ENCODE measurements at regions not wholly inside any gene's neighbourhood (a gene's known extent, or its start where the extent isn't known, plus 50 kb on each side); places are given as distances from the start of the nearest gene placed in this dataset.

DNA sequence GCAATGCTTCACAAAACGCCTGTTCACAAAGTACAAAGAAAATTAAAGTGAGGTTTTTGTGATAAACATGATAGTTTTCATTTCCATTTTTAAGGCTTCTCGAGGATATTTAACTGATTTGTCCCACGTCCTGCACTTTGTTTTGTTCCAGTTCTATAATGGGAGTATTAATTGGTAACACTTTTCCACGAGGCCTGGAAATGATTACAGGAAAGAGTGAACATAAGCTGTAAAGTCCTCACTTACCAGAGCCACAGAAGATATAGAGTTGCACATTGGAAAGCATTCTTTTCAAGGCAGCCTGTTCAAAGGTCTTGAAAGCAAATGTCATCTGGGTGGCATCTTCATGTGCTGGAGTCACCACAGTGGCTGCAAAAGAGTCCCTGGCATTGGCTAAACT, 1236.6 kb downstream of the BCL11B start:
- TF ChIP-seq POLR2A (IDR thresholded peaks at IDR 0.05) = no peak
- TF ChIP-seq, protein P1, sequence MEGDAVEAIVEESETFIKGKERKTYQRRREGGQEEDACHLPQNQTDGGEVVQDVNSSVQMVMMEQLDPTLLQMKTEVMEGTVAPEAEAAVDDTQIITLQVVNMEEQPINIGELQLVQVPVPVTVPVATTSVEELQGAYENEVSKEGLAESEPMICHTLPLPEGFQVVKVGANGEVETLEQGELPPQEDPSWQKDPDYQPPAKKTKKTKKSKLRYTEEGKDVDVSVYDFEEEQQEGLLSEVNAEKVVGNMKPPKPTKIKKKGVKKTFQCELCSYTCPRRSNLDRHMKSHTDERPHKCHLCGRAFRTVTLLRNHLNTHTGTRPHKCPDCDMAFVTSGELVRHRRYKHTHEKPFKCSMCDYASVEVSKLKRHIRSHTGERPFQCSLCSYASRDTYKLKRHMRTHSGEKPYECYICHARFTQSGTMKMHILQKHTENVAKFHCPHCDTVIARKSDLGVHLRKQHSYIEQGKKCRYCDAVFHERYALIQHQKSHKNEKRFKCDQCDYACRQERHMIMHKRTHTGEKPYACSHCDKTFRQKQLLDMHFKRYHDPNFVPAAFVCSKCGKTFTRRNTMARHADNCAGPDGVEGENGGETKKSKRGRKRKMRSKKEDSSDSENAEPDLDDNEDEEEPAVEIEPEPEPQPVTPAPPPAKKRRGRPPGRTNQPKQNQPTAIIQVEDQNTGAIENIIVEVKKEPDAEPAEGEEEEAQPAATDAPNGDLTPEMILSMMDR (IDR thresholded peaks at IDR 0.05) = no peak
- no peak for TF ChIP-seq POLR2AphosphoS5 (IDR thresholded peaks at IDR 0.05)
- TF ChIP-seq EP300 (IDR thresholded peaks at IDR 0.05) = no peak
- WGBS = 71% methylated on average over 4 of the region's 4 CpGs
- no peak overlapping the region for H3K27ac ChIP-seq
- no peaks in the 10 kb centered on the region for H3K27me3 ChIP-seq
- no peaks in the 10 kb centered on the region for H3K9me3 ChIP-seq
- H3K4me1 ChIP-seq = no peaks in the 10 kb centered on the region
- H3K36me3 ChIP-seq = no peaks in the 10 kb centered on the region
- no peak overlapping the region for H3K4me3 ChIP-seq
- DNase-seq (ENCODE audit: low spot score in 2 of 2) = no peak

DNA sequence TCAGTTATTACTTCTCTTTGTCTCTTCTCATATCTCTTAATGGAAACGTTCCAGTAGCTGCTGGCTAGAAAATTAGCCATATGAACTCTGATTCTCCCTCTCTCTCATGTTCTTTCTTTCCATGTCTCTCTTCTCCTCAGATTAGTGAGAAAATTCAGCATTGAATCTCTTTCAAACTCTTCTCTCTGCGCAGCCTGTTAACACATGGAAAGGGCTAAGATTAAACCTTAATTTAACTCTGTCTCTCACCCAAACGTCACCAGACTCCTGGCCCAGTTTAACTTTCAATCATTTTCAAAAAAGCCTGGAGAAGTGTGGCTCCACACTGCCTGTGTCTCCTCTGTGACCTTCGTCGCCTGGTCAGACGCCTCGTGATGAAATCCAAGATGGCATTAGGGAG, 1234.2 kb downstream of the BCL11B start:
- Histone ChIP-seq H3K9me3 (no peaks in the 10 kb centered on the region), H3K4me1 (no peaks in the 10 kb centered on the region), H3K4me3 (no peak overlapping the region), H3K27me3 (no peaks in the 10 kb centered on the region), H3K27ac (no peak overlapping the region), H3K36me3 (no peaks in the 10 kb centered on the region)
- no peak for DNase-seq (ENCODE audit: low spot score in 2 of 2)
- WGBS = 81% methylated on average over 7 of the region's 7 CpGs
- TF ChIP-seq EP300 (IDR thresholded peaks at IDR 0.05) (no peak), POLR2AphosphoS5 (IDR thresholded peaks at IDR 0.05) (no peak), POLR2A (IDR thresholded peaks at IDR 0.05) (no peak)
- TF ChIP-seq, protein P1 (IDR thresholded peaks at IDR 0.05) = no peak

DNA sequence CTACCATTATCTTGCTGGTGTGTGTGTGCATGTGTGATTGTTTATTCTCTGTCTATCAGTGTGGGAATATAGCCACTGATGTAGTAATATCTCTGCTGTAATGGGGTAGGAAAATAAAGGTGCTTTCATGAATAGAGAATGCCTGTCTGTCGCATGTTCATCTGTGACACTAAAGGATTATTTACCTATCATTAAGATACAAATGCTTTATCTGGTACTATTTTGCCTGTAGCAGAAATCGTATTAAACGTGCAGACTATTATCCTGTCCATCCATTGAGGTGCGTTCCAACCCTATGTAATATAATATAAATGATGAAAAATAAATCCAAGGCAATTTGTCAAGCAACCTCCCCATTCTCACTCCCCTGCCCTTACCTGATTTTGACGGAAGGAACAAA, 1215.1 kb downstream of the BCL11B start:
- Histone ChIP-seq H3K36me3 (no peaks in the 10 kb centered on the region), H3K27me3 (no peaks in the 10 kb centered on the region), H3K4me3 (no peak overlapping the region), H3K9me3 (no peaks in the 10 kb centered on the region), H3K27ac (no peak overlapping the region), H3K4me1 (no peaks in the 10 kb centered on the region)
- no peak for DNase-seq (ENCODE audit: low spot score in 2 of 2)
- 89% methylated on average over 5 of the region's 5 CpGs for WGBS
- no peak for TF ChIP-seq POLR2A (IDR thresholded peaks at IDR 0.05)
- no peak for TF ChIP-seq POLR2AphosphoS5 (IDR thresholded peaks at IDR 0.05)
- TF ChIP-seq EP300 (IDR thresholded peaks at IDR 0.05) = no peak
- TF ChIP-seq, protein P1 (IDR thresholded peaks at IDR 0.05) = no peak

DNA sequence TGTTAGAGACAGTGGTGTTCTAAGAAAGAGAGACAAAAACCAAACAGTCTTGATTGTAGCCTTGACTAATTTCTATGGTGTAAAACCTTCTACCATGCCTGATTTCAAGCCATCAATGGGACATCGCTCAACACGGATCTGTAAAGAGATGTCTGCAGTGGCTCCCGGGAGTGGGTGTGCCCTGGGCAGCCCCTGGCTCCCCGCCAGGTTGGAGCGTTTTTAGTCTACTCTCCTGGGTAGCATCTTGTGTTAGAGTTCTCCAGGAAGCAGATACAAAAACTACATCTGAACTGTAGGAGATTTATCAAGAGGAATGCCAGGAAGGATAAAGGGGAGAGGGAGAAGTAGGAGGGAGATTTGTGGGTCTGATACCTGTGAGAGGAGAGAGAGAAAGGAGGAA, 1212.9 kb downstream of the BCL11B start:
- no peak for DNase-seq (ENCODE audit: low spot score in 2 of 2)
- H3K36me3 ChIP-seq = no peaks in the 10 kb centered on the region
- H3K9me3 ChIP-seq = no peaks in the 10 kb centered on the region
- WGBS = 55% methylated on average over 5 of the region's 5 CpGs
- no peak for TF ChIP-seq POLR2AphosphoS5 (IDR thresholded peaks at IDR 0.05)
- TF ChIP-seq, protein P1 (IDR thresholded peaks at IDR 0.05) = no peak
- no peak for TF ChIP-seq POLR2A (IDR thresholded peaks at IDR 0.05)
- TF ChIP-seq EP300 (IDR thresholded peaks at IDR 0.05) = no peak
- no peak overlapping the region for H3K4me3 ChIP-seq
- no peak overlapping the region for H3K27ac ChIP-seq
- H3K27me3 ChIP-seq = no peaks in the 10 kb centered on the region
- H3K4me1 ChIP-seq = no peaks in the 10 kb centered on the region

DNA sequence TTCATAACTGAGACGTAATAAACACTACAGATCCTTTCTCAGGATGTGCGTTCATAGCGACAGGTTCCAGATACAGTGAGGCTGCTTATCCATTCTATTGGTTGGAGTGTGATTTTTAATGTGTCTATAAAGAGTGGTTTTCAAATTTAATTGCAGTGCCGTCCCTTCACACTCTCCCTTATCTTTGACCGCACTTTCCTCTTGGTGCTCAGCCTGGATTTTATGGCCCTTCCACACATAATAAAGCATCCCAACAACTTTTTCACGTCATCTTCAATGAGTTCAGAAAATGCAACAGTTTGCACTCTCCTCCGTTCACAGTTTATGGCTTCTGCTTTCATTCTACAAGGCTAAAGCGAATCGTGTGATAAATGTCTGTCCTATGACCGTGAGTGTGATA, 1209.9 kb downstream of the BCL11B start:
- H3K36me3 ChIP-seq = no peaks in the 10 kb centered on the region
- WGBS = 81% methylated on average over 10 of the region's 10 CpGs
- no peak overlapping the region for H3K27ac ChIP-seq
- TF ChIP-seq POLR2A (IDR thresholded peaks at IDR 0.05) = no peak
- H3K4me1 ChIP-seq = no peaks in the 10 kb centered on the region
- no peaks in the 10 kb centered on the region for H3K27me3 ChIP-seq
- no peak overlapping the region for H3K4me3 ChIP-seq
- DNase-seq (ENCODE audit: low spot score in 2 of 2) = no peak
- H3K9me3 ChIP-seq = no peaks in the 10 kb centered on the region

DNA sequence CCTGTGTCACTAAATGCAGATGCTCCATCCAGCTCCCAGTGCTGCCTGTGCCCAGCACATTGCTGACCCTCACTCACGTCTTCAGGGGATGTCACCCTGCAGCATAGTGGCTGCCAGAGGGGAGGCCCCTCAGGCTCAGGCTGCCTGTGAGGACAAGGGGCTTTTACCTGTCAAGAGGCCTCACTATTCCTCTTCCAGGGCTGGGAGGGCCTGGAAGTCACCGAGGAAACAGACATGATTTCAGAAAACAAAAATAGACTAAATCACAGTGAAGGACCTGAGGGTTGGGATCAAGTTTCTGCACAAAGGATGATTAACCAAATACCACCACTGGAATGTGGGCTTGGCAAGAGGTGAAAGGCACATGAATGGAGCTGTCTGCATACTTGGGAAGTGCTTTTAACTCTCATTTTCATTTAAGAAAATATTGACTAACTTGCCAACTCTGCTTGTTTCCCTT, 1202.3 kb downstream of the BCL11B start:
- Histone ChIP-seq H3K4me1 (no peaks in the 10 kb centered on the region), H3K4me3 (no peak overlapping the region), H3K36me3 (no peaks in the 10 kb centered on the region), H3K27ac (no peak overlapping the region), H3K9me3 (no peaks in the 10 kb centered on the region), H3K27me3 (no peaks in the 10 kb centered on the region)
- no peak for TF ChIP-seq POLR2AphosphoS5 (IDR thresholded peaks at IDR 0.05)
- TF ChIP-seq POLR2A (IDR thresholded peaks at IDR 0.05) = no peak
- no peak for DNase-seq (ENCODE audit: low spot score in 2 of 2)
- WGBS = 17% methylated on average over 1 of the region's 2 CpGs

Measured in suprapubic skin (tissue), 4 donors.